ENCODE measurements at regions not wholly inside any gene's neighbourhood (a gene's known extent, or its start where the extent isn't known, plus 50 kb on each side); places are given as distances from the start of the nearest gene placed in this dataset.

DNA sequence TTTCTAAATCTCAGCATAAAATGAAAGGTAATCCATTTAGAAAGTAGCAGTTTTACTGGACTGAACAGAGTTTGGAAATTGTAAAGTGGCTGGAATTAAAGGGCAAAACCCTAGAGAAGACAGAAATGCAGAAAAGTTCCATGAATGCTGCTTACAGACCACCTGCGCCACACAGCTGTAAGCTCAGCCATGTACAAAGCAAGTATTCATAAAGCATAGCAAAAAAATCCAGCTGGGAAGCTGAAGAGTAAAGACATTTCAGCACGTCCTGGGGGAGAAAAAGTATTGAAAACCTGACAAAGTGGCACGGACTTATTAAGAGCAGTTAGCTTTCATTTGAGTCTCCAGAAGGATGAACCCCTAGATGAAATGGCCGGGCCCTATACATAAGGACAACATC, 220.1 kb upstream of the CNTN5 start:
- DNase-seq (ENCODE audit: low read depth, low spot score) = no peak

GRCh38 chr11:98828986-98829708, 191.6 kb upstream of the CNTN5 start:
- DNase-seq (ENCODE audit: low read depth, low spot score) = no peak

DNA sequence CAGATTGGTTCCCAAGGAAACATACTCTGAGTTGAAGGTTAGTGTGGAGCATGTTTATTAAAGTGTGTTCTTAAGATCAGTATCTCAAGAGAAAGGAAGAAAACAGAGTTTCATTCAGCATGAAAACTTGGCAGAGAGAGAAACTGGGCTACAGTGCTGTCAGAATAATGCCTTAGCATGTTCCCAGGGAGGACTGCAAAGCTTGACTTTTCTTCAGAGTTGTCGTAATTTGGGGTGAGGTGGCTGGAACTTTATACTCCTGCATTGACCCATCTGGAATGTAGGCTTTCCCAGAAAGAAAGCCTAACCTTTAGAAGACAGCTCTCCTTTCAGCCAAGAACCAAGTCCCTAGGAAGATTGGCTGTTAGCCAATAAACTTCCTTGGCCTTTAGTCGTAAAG, 190.8 kb upstream of the CNTN5 start:
- DNase-seq (ENCODE audit: low read depth, low spot score) = no peak

GRCh38 chr11:98834776-98835175, 186.0 kb upstream of the CNTN5 start:
- DNase-seq (ENCODE audit: low read depth, low spot score) = no peak

DNA sequence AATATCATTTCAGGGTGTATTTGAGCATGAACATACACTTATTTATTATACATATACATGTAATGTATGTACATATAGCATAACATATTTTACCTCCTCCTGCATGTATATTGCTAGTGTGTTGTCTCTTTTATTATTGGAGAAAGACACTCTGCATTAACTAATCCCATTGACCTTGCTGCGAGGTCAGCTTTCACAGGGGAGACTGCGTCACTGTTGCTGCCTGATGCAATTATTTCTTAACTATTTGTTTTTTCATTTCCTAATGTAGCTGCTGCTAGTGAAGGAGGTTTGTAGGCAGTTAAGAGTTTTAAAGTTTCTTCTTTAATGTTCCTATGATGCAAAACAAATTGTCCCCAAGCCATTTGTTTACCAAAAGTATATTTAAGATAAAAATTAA, 185.4 kb upstream of the CNTN5 start:
- DNase-seq (ENCODE audit: low read depth, low spot score) = no peak

GRCh38 chr11:98836156-98836555, 184.6 kb upstream of the CNTN5 start:
- no peak for DNase-seq (ENCODE audit: low read depth, low spot score)

DNA sequence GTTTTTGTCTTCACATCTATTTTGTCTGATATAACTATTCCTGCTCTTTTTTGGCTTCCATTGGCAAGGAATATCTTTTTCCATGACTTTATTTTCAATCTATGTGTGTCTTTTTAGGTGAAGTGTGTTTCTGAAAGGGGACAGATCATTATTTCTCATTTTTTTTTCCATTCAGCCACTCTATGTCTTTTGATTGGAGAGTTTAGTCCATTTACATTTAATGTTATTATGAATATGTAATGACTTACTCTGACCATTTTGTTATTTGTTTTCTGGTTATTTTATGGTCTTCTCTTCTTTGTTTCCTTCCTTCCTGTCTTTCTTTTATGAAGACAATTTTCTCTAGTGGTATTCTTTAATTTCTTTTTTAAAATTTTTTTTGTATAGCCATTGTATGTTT, 178.6 kb upstream of the CNTN5 start:
- DNase-seq (ENCODE audit: low read depth, low spot score) = no peak

DNA sequence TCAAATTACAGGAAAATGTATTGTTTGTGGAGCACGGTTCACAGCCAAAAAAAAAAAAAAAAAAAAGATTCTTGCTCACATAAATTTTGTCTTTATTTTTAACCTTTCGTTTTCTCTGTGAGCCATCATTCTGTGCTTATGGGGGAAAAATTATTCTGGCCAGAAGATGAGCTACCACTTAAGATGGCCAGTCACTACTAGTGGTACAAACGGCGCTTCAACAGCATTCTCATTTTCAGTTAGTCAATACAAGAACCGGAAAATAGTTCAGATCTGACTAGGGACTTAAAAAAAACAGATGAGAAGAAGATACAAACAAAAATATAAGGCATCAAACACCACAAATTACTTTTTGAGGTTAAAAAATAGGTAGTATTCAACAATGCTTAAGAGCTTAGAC, 158.6 kb upstream of the CNTN5 start:
- no peak for DNase-seq (ENCODE audit: low read depth, low spot score)

DNA sequence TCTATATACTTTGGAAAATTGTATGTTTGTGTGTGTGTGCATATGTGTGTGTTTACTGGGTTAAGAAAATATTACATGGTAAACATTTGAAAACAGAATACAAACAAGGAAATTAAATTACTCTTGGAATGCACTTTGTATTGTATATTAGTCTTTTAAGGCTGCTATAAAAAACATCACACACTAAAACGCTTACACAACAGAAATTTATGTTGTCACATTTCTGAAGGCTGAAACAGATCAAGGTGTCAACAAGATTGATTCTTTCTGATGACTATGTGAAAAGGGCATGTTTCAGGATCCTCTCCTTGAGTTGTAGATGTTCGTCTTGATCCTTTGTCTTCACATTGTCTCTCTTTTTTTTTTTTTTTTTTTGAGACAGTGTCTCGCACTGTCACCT, 149.1 kb upstream of the CNTN5 start:
- no peak for DNase-seq (ENCODE audit: low read depth, low spot score)

GRCh38 chr11:98874050-98874449, 146.7 kb upstream of the CNTN5 start:
- no peak for DNase-seq (ENCODE audit: low read depth, low spot score)

GRCh38 chr11:98895936-98896335, 124.8 kb upstream of the CNTN5 start:
- DNase-seq (ENCODE audit: low read depth, low spot score) = no peak

GRCh38 chr11:98940913-98941312, 79.8 kb upstream of the CNTN5 start:
- DNase-seq (ENCODE audit: low read depth, low spot score) = no peak

DNA sequence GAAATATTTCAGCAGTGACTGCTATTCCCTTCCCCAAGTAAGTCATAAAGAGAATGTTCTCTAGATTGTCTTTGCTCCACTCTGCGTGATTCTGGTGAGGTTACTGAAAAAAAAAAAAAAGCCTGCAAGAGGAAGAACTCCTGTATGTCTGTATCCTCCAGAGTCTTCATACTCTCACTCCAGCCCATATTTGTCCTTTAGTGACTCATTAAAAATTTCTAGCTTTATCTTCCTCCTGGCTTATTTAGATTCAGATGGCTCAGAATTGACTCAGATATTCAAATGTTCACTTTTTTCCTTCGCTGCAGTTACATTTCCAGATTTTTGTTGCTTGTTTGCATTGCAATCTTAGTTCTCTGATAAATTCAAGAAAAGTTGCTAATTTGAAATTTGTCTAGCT, 76.3 kb upstream of the CNTN5 start:
- DNase-seq (ENCODE audit: low read depth, low spot score) = no peak

- DNase-seq (ENCODE audit: low read depth, low spot score) = no peak
Measured at GRCh38 chr11:98952107-98952506, 68.6 kb upstream of the CNTN5 start.

GRCh38 chr11:98955551-98955950, 65.2 kb upstream of the CNTN5 start:
- no peak for DNase-seq (ENCODE audit: low read depth, low spot score)

- DNase-seq (ENCODE audit: low read depth, low spot score) = no peak
Measured at GRCh38 chr11:98964146-98964545, 56.6 kb upstream of the CNTN5 start.

DNA sequence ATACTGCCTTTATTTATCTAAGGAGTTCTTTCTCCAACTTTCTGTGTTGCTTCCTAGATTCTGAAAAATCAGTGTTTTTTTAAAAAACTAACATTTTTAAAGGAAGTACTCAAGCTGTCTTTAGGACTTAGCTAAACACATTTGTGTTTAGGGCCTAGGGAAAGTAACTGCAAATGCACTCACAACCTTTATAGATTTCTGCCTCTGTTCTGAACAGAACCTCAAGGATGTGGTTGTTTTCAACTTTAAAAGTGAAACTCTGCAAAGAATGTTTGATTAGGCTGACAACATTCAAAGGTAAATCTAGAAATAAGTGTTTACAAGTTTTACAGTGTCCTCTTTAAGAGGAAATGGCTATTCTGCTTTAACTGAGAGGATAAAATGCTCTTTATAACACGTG, 55.4 kb upstream of the CNTN5 start:
- no peak for DNase-seq (ENCODE audit: low read depth, low spot score)

- DNase-seq (ENCODE audit: low read depth, low spot score) = no peak
Measured at GRCh38 chr11:98965775-98966174, 55.0 kb upstream of the CNTN5 start.

DNA sequence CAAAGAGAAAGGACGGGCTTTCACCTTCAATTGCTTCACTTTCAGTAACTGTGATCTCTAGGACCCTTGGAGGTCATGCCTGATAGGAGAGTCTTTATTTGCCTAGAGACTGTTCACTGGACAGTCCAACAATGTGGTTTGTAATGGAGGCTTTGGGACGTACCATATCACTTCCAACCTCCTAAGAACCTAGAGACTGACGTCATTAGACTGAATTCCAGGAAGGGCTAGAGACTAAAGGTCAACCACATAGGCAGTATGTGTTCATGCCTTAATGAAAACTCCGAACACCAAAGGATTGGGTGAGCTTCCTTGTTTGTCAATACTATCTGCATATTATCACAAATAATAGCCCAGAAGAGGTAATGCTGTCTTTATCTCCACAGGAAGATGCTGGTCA, 53.7 kb upstream of the CNTN5 start:
- DNase-seq (ENCODE audit: low read depth, low spot score) = no peak

Data from brain pericyte (primary cell).